ENCODE measurements at regions not wholly inside any gene's neighbourhood (a gene's known extent, or its start where the extent isn't known, plus 50 kb on each side); places are given as distances from the start of the nearest gene placed in this dataset.

DNA sequence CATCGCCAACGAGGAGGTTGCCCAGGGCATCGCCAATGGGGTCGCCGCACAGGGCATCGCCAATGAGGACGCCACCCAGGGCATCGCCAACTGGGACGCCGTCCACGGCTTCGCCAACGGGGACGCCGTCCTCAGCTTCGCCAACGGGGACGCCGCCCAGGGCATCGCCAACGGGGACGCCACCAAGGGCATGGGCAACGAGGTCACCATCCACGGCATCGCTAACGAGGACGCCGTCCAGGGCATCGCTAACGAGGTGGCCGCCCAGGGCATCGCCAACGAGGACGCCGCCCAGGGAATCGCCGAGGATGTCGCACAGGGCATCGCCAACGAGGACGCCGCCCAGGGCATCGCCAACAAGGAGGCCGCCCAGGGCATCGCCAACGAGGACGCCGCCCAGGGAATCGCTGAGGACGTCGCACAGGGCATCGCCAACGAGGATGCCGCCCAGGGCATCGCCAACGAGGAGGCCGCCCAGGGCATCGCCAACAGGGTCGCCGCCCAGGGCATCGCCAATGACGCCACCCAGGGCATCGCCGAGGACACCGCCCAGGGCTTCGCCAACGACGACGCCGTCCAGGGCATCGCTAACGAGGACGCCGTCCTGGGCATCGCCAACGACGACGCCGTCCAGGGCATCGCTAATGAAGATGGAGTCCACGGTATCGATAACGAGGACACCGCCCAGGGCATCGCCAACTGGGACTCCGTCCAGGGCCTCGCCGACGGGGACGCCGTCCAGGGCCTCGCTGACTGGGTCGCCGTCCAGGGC is 945.7 kb downstream of the TUBA3C start:
- TF ChIP-seq CTCF (IDR thresholded peaks at IDR 0.05; ENCODE audit: control extremely low read depth in 1 of 3, insufficient read depth in 1 of 3, low read depth in 1 of 3, low read length in 3 of 3) (no peak), POLR2A (IDR thresholded peaks at IDR 0.05; ENCODE audit: control extremely low read depth in 1 of 2, low read depth in 2 of 2, low read length in 2 of 2) (no peak), KDM1A (IDR thresholded peaks at IDR 0.05; ENCODE audit: borderline replicate concordance, low read length) (no peak), EZH2 (IDR thresholded peaks at IDR 0.05; ENCODE audit: low read depth, low read length, severe bottlenecking) (no peak), BRCA1 (IDR thresholded peaks at IDR 0.05; ENCODE audit: low read depth, low read length) (no peak), GABPA (IDR thresholded peaks at IDR 0.05; ENCODE audit: borderline replicate concordance, insufficient read depth, low read length) (no peak), SIN3A (conservative IDR thresholded peaks at IDR 0.05 in 1 of 2, IDR thresholded peaks at IDR 0.05 in 1 of 2; ENCODE audit: low read depth in 1 of 2, low read length in 2 of 2) (no peak), HDAC6 (IDR thresholded peaks at IDR 0.05; ENCODE audit: low read depth, low read length) (no peak), RBBP5 (IDR thresholded peaks at IDR 0.05; ENCODE audit: borderline replicate concordance, low read depth, low read length) (no peak), POLR2AphosphoS5 (IDR thresholded peaks at IDR 0.05; ENCODE audit: low read depth, low read length) (no peak), TCF12 (IDR thresholded peaks at IDR 0.05; ENCODE audit: low read depth, low read length) (no peak), RAD21 (IDR thresholded peaks at IDR 0.05 in 1 of 2, conservative IDR thresholded peaks at IDR 0.05 in 1 of 2; ENCODE audit: low read depth in 2 of 2, low read length in 2 of 2) (no peak)
- TF ChIP-seq, protein P1, sequence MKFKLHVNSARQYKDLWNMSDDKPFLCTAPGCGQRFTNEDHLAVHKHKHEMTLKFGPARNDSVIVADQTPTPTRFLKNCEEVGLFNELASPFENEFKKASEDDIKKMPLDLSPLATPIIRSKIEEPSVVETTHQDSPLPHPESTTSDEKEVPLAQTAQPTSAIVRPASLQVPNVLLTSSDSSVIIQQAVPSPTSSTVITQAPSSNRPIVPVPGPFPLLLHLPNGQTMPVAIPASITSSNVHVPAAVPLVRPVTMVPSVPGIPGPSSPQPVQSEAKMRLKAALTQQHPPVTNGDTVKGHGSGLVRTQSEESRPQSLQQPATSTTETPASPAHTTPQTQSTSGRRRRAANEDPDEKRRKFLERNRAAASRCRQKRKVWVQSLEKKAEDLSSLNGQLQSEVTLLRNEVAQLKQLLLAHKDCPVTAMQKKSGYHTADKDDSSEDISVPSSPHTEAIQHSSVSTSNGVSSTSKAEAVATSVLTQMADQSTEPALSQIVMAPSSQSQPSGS (IDR thresholded peaks at IDR 0.05; ENCODE audit: low read length): no peak
